B cell (primary cell): ENCODE measurements at regions not wholly inside any gene's neighbourhood (a gene's known extent, or its start where the extent isn't known, plus 50 kb on each side); places are given as distances from the start of the nearest gene placed in this dataset.

Experiments
- ATAC-seq: fragments of 200-7000 bp; cut with Tn5 transposase; one replicate; pipeline ENCODE4 v1.10.0; 2021; ENCODE audit warnings: low read depth, mild to moderate bottlenecking, moderate number of reproducible peaks, moderate library complexity
- CTCF ChIA-PET: fragments of 350-600 bp; sonication (Branson Sonifier 250); formaldehyde crosslinking; loops from one replicate; lab custom pipeline; 2021; ENCODE audit warnings: antibody characterized with exemption, inconsistent platforms; lab: Charles Lee
- POLR2A ChIA-PET: fragments of 350-600 bp; sonication (Branson Sonifier 250); formaldehyde crosslinking; loops from one replicate; lab custom pipeline; 2021; ENCODE audit warnings: antibody characterized with exemption; lab: Charles Lee
- DNase-seq: peaks from one replicate; pipeline ENCODE4 v3.0.0; 2013
- H2AFZ ChIP-seq: 2 replicates; pipeline ENCODE4 v1.6.1; 2012; ENCODE audit warnings: mild to moderate bottlenecking, low read depth, low read length; ENCODE audit not compliant: insufficient read depth, poor library complexity, severe bottlenecking
- H3K27ac ChIP-seq, 2 donors: 1 replicate in 1 of 2; 2 replicates in 1 of 2; pipeline ENCODE4 v1.5.1; 2012 to 2013; ENCODE audit warnings: low read length in 2 of 2, mild to moderate bottlenecking in 2 of 2, moderate library complexity in 1 of 2
- H3K27me3 ChIP-seq, 4 experiments: fragments of 200-600 bp in 1 of 4; sonication (generic) in 1 of 4; replicated peaks in 1 of 4; 1 replicate in 2 of 4; 2 replicates in 2 of 4; pipeline versions ENCODE4 v1.6.1 to v1.7.0; 2013 to 2016; ENCODE audit warnings: low read length in 3 of 4, mild to moderate bottlenecking in 2 of 4, mixed read lengths in 1 of 4, moderate library complexity in 1 of 4; ENCODE audit not compliant: insufficient read depth in 4 of 4, control insufficient read depth in 3 of 4; ENCODE audit errors: control extremely low read depth in 1 of 4
- H3K36me3 ChIP-seq, 2 experiments: replicated peaks in 1 of 2; 1 replicate in 1 of 2; 2 replicates in 1 of 2; pipeline versions ENCODE4 v1.6.1 to v1.7.1; 2013; ENCODE audit warnings: low read length in 1 of 2; ENCODE audit not compliant: insufficient read depth in 2 of 2, control insufficient read depth in 1 of 2; ENCODE audit errors: control extremely low read depth in 1 of 2, extremely low read depth in 1 of 2
- H3K4me1 ChIP-seq, 2 donors: fragments of 200-600 bp in 1 of 2; sonication (generic) in 1 of 2; 1 replicate in 1 of 2; 2 replicates in 1 of 2; pipeline versions ENCODE4 v1.5.1 to v1.6.1; 2013 to 2017; ENCODE audit warnings: low read length in 2 of 2; ENCODE audit not compliant: control insufficient read depth in 2 of 2, insufficient read depth in 2 of 2
- H3K4me2 ChIP-seq: replicated peaks from 2 replicates; pipeline ENCODE3; 2012; ENCODE audit warnings: mild to moderate bottlenecking, low read depth, low read length; ENCODE audit not compliant: poor library complexity, severe bottlenecking
- H3K4me3 ChIP-seq, 5 experiments: fragments of 200-600 bp in 1 of 5; sonication (generic) in 1 of 5; 1 replicate in 3 of 5; 2 replicates in 2 of 5; pipeline versions ENCODE4 v1.5.1 to v1.7.0; 2011 to 2016; ENCODE audit warnings: low read length in 4 of 5, mild to moderate bottlenecking in 4 of 5, low read depth in 2 of 5, control low read depth in 1 of 5, moderate library complexity in 1 of 5; ENCODE audit not compliant: insufficient read depth in 1 of 5; ENCODE audit errors: control extremely low read depth in 1 of 5, extremely low read depth in 1 of 5
- H3K79me2 ChIP-seq: fragments of 200-600 bp; sonication (generic); one replicate; pipeline ENCODE4 v1.6.0; 2016; ENCODE audit warnings: low read length; ENCODE audit not compliant: control insufficient read depth, insufficient read depth
- H3K9ac ChIP-seq: fragments of 200-600 bp; sonication (generic); 2 replicates; pipeline ENCODE4 v1.6.1; 2017; ENCODE audit warnings: mild to moderate bottlenecking, low read length, moderate library complexity
- H3K9me3 ChIP-seq, 3 donors: one replicate each; pipeline versions ENCODE4 v1.6.1 to v1.7.1; 2013; ENCODE audit warnings: low read length in 2 of 3; ENCODE audit not compliant: control insufficient read depth in 2 of 3, insufficient read depth in 1 of 3; ENCODE audit errors: control extremely low read depth in 1 of 3
- H4K20me1 ChIP-seq: 2 replicates; pipeline ENCODE4 v1.6.0; 2012; ENCODE audit warnings: mild to moderate bottlenecking, low read length; ENCODE audit not compliant: insufficient read depth, control insufficient read depth, poor library complexity, severe bottlenecking
- H3K27ac Mint-ChIP-seq: one replicate; pipeline ENCODE4 v1.8.0; 2021; ENCODE audit warnings: mixed read lengths
- H3K27me3 Mint-ChIP-seq: one replicate; pipeline ENCODE4 v1.8.0; 2021; ENCODE audit warnings: mixed read lengths
- H3K4me1 Mint-ChIP-seq: one replicate; pipeline ENCODE4 v1.8.0; 2021; ENCODE audit warnings: mixed read lengths
- H3K4me3 Mint-ChIP-seq: one replicate; pipeline ENCODE4 v1.8.0; 2021; ENCODE audit warnings: mixed read lengths
- H3K9me3 Mint-ChIP-seq: one replicate; pipeline ENCODE4 v1.8.0; 2022; ENCODE audit warnings: mixed read lengths; ENCODE audit not compliant: insufficient read depth
- CTCF ChIP-seq: fragments of 200-600 bp; IDR thresholded peaks from one replicate; pipeline ENCODE4 v1.8.0; 2022; ENCODE audit warnings: antibody characterized with exemption, mild to moderate bottlenecking
- EZH2 ChIP-seq: IDR thresholded peaks from 2 replicates; pipeline ENCODE4 v1.6.1; 2012; ENCODE audit warnings: borderline replicate concordance, low read depth, mild to moderate bottlenecking, moderate library complexity, low read length; ENCODE audit not compliant: insufficient read depth, poor library complexity, severe bottlenecking
- WGBS: methylation state at CpG from one replicate; pipeline ENCODE4 v1.1.5; 2013; ENCODE audit warnings: missing lambda C conversion rate; ENCODE audit not compliant: insufficient coverage; 5-methylcytosine and 5-hydroxymethylcytosine counted together
- intact Hi-C: fragments of 100-400 bp; cut with micrococcal nuclease; formaldehyde crosslinking; loops from one replicate; pipeline ENCODE4 v1.10.0; 2022

- ATAC-seq: no peak
- Histone ChIP-seq H3K9ac (no peak overlapping the region), H3K4me3 (no peak overlapping the region), H3K27ac (no peak overlapping the region), H4K20me1 (no peaks in the 10 kb centered on the region), H3K27me3 (no peaks in the 10 kb centered on the region), H3K36me3 (no peaks in the 10 kb centered on the region), H3K4me1 (no peaks in the 10 kb centered on the region), H3K79me2 (no peaks in the 10 kb centered on the region), H3K9me3 (no peaks in the 10 kb centered on the region), H2AFZ (no peak overlapping the region), H3K4me2 (no peak overlapping the region)
- Mint-ChIP-seq H3K27ac (no peak overlapping the region), H3K4me3 (no peak overlapping the region), H3K4me1 (no peaks in the 10 kb centered on the region), H3K9me3 (no peaks in the 10 kb centered on the region), H3K27me3 (peaks cover 9% of the 10 kb centered on the region)
- CTCF ChIA-PET: no interaction called here
- WGBS: 74% methylated on average over 5 of the region's 6 CpGs
- no peak for DNase-seq
- POLR2A ChIA-PET: no interaction called here
- intact Hi-C loops: no loop called here
- TF ChIP-seq EZH2 (no peak), CTCF (no peak)
These were observed 293.1 kb downstream of the LMX1A start for GRCh38 chr1:165063181-165063965.

DNA sequence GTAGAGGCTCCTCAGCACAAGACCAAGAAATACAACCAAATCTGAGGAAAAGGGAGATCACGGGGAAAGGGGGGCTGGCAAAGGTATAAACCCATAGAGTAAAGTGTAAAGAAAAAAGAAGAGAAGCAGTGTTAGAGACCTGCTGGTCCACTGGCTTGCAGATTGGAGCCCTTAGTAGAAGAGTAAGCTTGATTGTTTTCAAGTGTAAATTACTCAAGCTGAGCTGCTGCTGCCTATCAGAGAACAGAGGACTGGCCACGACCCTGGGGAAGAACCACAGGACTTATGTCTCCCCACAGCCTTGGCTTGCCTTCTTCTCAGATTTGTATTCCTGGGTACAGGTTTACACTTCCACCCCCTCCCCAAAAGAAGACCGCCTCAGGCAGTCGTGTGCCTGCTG, 294.2 kb downstream of the LMX1A start:
- WGBS: 50% methylated on average over 1 of the region's 4 CpGs
- peaks cover 10% of the 10 kb centered on the region for H3K27me3 Mint-ChIP-seq
- intact Hi-C loops: no loop called here

More for the DNA sequence above, 294.2 kb downstream of the LMX1A start:
- Histone ChIP-seq H3K9me3 (no peaks in the 10 kb centered on the region), H3K4me3 (no peak overlapping the region), H2AFZ (no peak overlapping the region), H3K4me2 (no peak overlapping the region), H3K4me1 (no peaks in the 10 kb centered on the region), H3K27ac (no peak overlapping the region), H3K79me2 (no peaks in the 10 kb centered on the region), H3K36me3 (no peaks in the 10 kb centered on the region), H3K9ac (no peak overlapping the region), H4K20me1 (no peaks in the 10 kb centered on the region), H3K27me3 (no peaks in the 10 kb centered on the region)
- Mint-ChIP-seq H3K4me3 (no peak overlapping the region), H3K9me3 (no peaks in the 10 kb centered on the region), H3K4me1 (no peaks in the 10 kb centered on the region), H3K27ac (no peak overlapping the region)
- ChIA-PET POLR2A (no interaction called here), CTCF (no interaction called here)
- no peak for TF ChIP-seq CTCF
- no peak for TF ChIP-seq EZH2
- no peak for ATAC-seq
- DNase-seq: no peak
